CD4-positive, alpha-beta T cell (primary cell): ENCODE measurements at regions not wholly inside any gene's neighbourhood (a gene's known extent, or its start where the extent isn't known, plus 50 kb on each side); places are given as distances from the start of the nearest gene placed in this dataset.

ENCODE experiments used
- ATAC-seq: fragments of 200-7000 bp; cut with Tn5 transposase; one replicate; pipeline ENCODE4 v1.10.0; 2022; ENCODE audit warnings: mild to moderate bottlenecking; ENCODE audit not compliant: poor library complexity
- CTCF ChIA-PET: fragments of 350-600 bp; sonication (Branson Sonifier 250); formaldehyde crosslinking; loops from one replicate; lab custom pipeline; 2021; ENCODE audit warnings: antibody characterized with exemption, inconsistent platforms; lab: Charles Lee
- POLR2A ChIA-PET: fragments of 350-600 bp; sonication (Branson Sonifier 250); formaldehyde crosslinking; loops from one replicate; lab custom pipeline; 2021; ENCODE audit warnings: antibody characterized with exemption, inconsistent platforms; lab: Charles Lee
- DNase-seq, 14 experiments: peaks; one replicate each; pipeline ENCODE4 v3.0.0-alpha.2; 2013 to 2020; ENCODE audit warnings: mixed read lengths in 2 of 14
- H3K27ac ChIP-seq, 2 donors: one replicate each; pipeline versions ENCODE4 v1.5.1 to v1.7.0; 2013; ENCODE audit warnings: low read length in 2 of 2, low read depth in 1 of 2, mild to moderate bottlenecking in 1 of 2
- H3K27me3 ChIP-seq, 2 experiments: 1 replicate in 1 of 2; 2 replicates in 1 of 2; pipeline versions ENCODE4 v1.6.1 to v1.7.0; 2013; ENCODE audit warnings: low read length in 2 of 2, control low read depth in 1 of 2, mild to moderate bottlenecking in 1 of 2, moderate library complexity in 1 of 2; ENCODE audit not compliant: insufficient read depth in 2 of 2, control insufficient read depth in 1 of 2
- H3K36me3 ChIP-seq: one replicate; pipeline ENCODE4 v1.6.1; 2013; ENCODE audit warnings: low read length, control low read depth; ENCODE audit not compliant: insufficient read depth
- H3K4me1 ChIP-seq: one replicate; pipeline ENCODE4 v1.6.1; 2013; ENCODE audit warnings: low read length, control low read depth; ENCODE audit not compliant: insufficient read depth
- H3K4me3 ChIP-seq: one replicate; pipeline ENCODE4 v1.5.1; 2013; ENCODE audit warnings: mild to moderate bottlenecking, low read length, moderate library complexity
- H3K9me3 ChIP-seq, 2 experiments: 1 replicate in 1 of 2; 2 replicates in 1 of 2; pipeline versions ENCODE4 v1.6.1 to v1.7.0; 2013; ENCODE audit warnings: low read length in 2 of 2, mild to moderate bottlenecking in 2 of 2, control low read depth in 1 of 2, moderate library complexity in 1 of 2; ENCODE audit not compliant: control insufficient read depth in 1 of 2, insufficient read depth in 1 of 2
- H3K27ac Mint-ChIP-seq: one replicate; pipeline ENCODE4 v1.8.0; 2020; ENCODE audit warnings: mixed read lengths
- H3K27me3 Mint-ChIP-seq: one replicate; pipeline ENCODE4 v1.8.0; 2021; ENCODE audit warnings: mixed read lengths
- H3K36me3 Mint-ChIP-seq: one replicate; pipeline ENCODE4 v1.8.0; 2021; ENCODE audit warnings: low read depth, mixed read lengths
- H3K4me1 Mint-ChIP-seq: one replicate; pipeline ENCODE4 v1.8.0; 2021; ENCODE audit warnings: low read depth, mixed read lengths
- H3K4me3 Mint-ChIP-seq: one replicate; pipeline ENCODE4 v1.8.0; 2020; ENCODE audit warnings: mild to moderate bottlenecking, mixed read lengths
- H3K9me3 Mint-ChIP-seq: one replicate; pipeline ENCODE4 v1.8.0; 2020; ENCODE audit warnings: mixed read lengths
- CTCF ChIP-seq: fragments of 200-600 bp; IDR thresholded peaks from one replicate; pipeline ENCODE4 v1.8.0; 2022; ENCODE audit warnings: antibody characterized with exemption, mild to moderate bottlenecking
- intact Hi-C, 2 experiments: fragments of 100-400 bp; cut with DNase I in 1 of 2; cut with micrococcal nuclease in 1 of 2; formaldehyde crosslinking; loops; one replicate each; pipeline versions ENCODE4 v1.15.1 to v1.9.0; 2023 to 2025; cut with DNase I, micrococcal nuclease

- H3K9me3 ChIP-seq, result no peaks in the 10 kb centered on the region
- H3K4me3 Mint-ChIP-seq, result no peak overlapping the region
- POLR2A ChIA-PET, result no interaction called here
- no peak overlapping the region for H3K27ac ChIP-seq
- TF ChIP-seq CTCF, result no peak
- no peak overlapping the region for H3K27ac Mint-ChIP-seq
- H3K27me3 Mint-ChIP-seq, result peaks cover 43% of the 10 kb centered on the region
- no peaks in the 10 kb centered on the region for H3K4me1 Mint-ChIP-seq
- CTCF ChIA-PET, result no interaction called here
- H3K4me1 ChIP-seq, result no peaks in the 10 kb centered on the region
- no peaks in the 10 kb centered on the region for H3K36me3 ChIP-seq
- ATAC-seq (no peak), DNase-seq (no peak)
- no peak overlapping the region for H3K4me3 ChIP-seq
- intact Hi-C loops, result no loop called here
- no peaks in the 10 kb centered on the region for H3K9me3 Mint-ChIP-seq
- no peaks in the 10 kb centered on the region for H3K36me3 Mint-ChIP-seq
- H3K27me3 ChIP-seq, result peaks cover 10 to 12% of the 10 kb centered on the region in 2 experiments
Observed at GRCh38 chr15:62297522-62297921, 132.4 kb upstream of the C2CD4B start.

GRCh38 chr15:62297933-62298332 is 132.8 kb upstream of the C2CD4B start:
- Mint-ChIP-seq H3K27me3 (peaks cover 43% of the 10 kb centered on the region), H3K4me3 (no peak overlapping the region), H3K4me1 (no peaks in the 10 kb centered on the region), H3K27ac (no peak overlapping the region), H3K9me3 (no peaks in the 10 kb centered on the region), H3K36me3 (no peaks in the 10 kb centered on the region)
- DNase-seq (no peak), ATAC-seq (no peak)
- peaks cover 10 to 12% of the 10 kb centered on the region in 2 experiments for H3K27me3 ChIP-seq
- H3K27ac ChIP-seq, result no peak overlapping the region
- no peaks in the 10 kb centered on the region for H3K4me1 ChIP-seq
- intact Hi-C loops, result no loop called here
- no peaks in the 10 kb centered on the region for H3K9me3 ChIP-seq
- no peak overlapping the region for H3K4me3 ChIP-seq
- ChIA-PET CTCF (no interaction called here), POLR2A (no interaction called here)
- no peaks in the 10 kb centered on the region for H3K36me3 ChIP-seq
- TF ChIP-seq CTCF, result no peak

- H3K4me3 Mint-ChIP-seq, result no peak overlapping the region
- no peak overlapping the region for H3K4me3 ChIP-seq
- H3K27me3 ChIP-seq, result peaks cover 12% of the 10 kb centered on the region in 2 experiments
- no peak for DNase-seq
- no peaks in the 10 kb centered on the region for H3K9me3 ChIP-seq
- no peak for TF ChIP-seq CTCF
- H3K27ac ChIP-seq, result no peak overlapping the region
- H3K27me3 Mint-ChIP-seq, result peaks cover 35% of the 10 kb centered on the region
- H3K36me3 Mint-ChIP-seq, result no peaks in the 10 kb centered on the region
- ATAC-seq, result no peak
- no peaks in the 10 kb centered on the region for H3K4me1 ChIP-seq
- H3K9me3 Mint-ChIP-seq, result no peaks in the 10 kb centered on the region
- no peak overlapping the region for H3K27ac Mint-ChIP-seq
- H3K4me1 Mint-ChIP-seq, result no peaks in the 10 kb centered on the region
- POLR2A ChIA-PET, result no interaction called here
- CTCF ChIA-PET, result no interaction called here
- intact Hi-C loops, result no loop called here
- H3K36me3 ChIP-seq, result no peaks in the 10 kb centered on the region
Observed at GRCh38 chr15:62298811-62299210, 133.7 kb upstream of the C2CD4B start.
